Gastrocnemius medialis (tissue), 4 donors: ENCODE measurements at regions not wholly inside any gene's neighbourhood (a gene's known extent, or its start where the extent isn't known, plus 50 kb on each side); places are given as distances from the start of the nearest gene placed in this dataset.
"Not testable (repeated sequence)": the region's sequence is repeated elsewhere in the genome, so short reads cannot be mapped to it uniquely, and the experiment has no call there.

Source experiments
- ATAC-seq, 2 donors: fragments of 150-250 bp; one replicate each; pipeline ENCODE4 v1.9.1; 2016
- DNase-seq, 2 donors: peaks; one replicate each; pipeline ENCODE4 v3.0.0-alpha.2; 2019
- H3K27ac ChIP-seq, 4 donors: fragments of 200-600 bp; sonication (generic); 1 replicate in 1 of 4; 2 replicates in 3 of 4; pipeline ENCODE4 v1.5.1; 2016 to 2018; ENCODE audit warnings: mild to moderate bottlenecking in 2 of 4, moderate library complexity in 1 of 4
- H3K27me3 ChIP-seq, 3 donors: fragments of 200-600 bp; sonication (generic) in 2 of 3; 1 replicate in 1 of 3; 2 replicates in 2 of 3; pipeline versions ENCODE4 v1.5.1 to v1.6.0; 2016 to 2019; ENCODE audit warnings: mild to moderate bottlenecking in 1 of 3, moderate library complexity in 1 of 3
- H3K36me3 ChIP-seq, 2 donors: fragments of 200-600 bp; sonication (generic) in 1 of 2; one replicate each; pipeline ENCODE4 v1.5.1; 2017 to 2018
- H3K4me1 ChIP-seq, 2 donors: fragments of 200-600 bp; sonication (generic) in 1 of 2; one replicate each; pipeline ENCODE4 v1.5.1; 2016 to 2017; ENCODE audit warnings: mild to moderate bottlenecking in 2 of 2
- H3K4me3 ChIP-seq, 4 donors: fragments of 200-600 bp; sonication (generic) in 3 of 4; 1 replicate in 1 of 4; 2 replicates in 3 of 4; pipeline ENCODE4 v1.5.1; 2016 to 2019; ENCODE audit warnings: mild to moderate bottlenecking in 2 of 4
- H3K9me3 ChIP-seq, 3 donors: fragments of 200-600 bp; sonication (generic) in 2 of 3; 1 replicate in 1 of 3; 2 replicates in 2 of 3; pipeline ENCODE4 v1.5.1; 2016 to 2019
- CTCF ChIP-seq, 5 experiments: fragments of 450-650 bp in 3 of 5; fragments of 200-600 bp in 2 of 5; sonication (generic) in 2 of 5; IDR thresholded peaks in 4 of 5; conservative IDR thresholded peaks in 1 of 5; 1 replicate in 4 of 5; 2 replicates in 1 of 5; pipeline ENCODE4 v1.5.1; 2016 to 2019; ENCODE audit warnings: antibody characterized with exemption in 5 of 5, mild to moderate bottlenecking in 3 of 5, moderate library complexity in 3 of 5
- POLR2A ChIP-seq, 2 donors: fragments of 450-650 bp; IDR thresholded peaks; one replicate each; pipeline ENCODE4 v1.6.1; 2017; ENCODE audit warnings: antibody characterized with exemption in 2 of 2, mild to moderate bottlenecking in 2 of 2, moderate library complexity in 2 of 2
- in situ Hi-C, 4 donors: fragments of 200-750 bp; cut with MboI; loops; one replicate each; pipeline versions ENCODE4 v1.15.0 to v1.8.0; 2017; ENCODE audit warnings: low sequenced_read_pairs in 4 of 4
- intact Hi-C: fragments of 100-400 bp; cut with DNase I; formaldehyde crosslinking; loops from one replicate; pipeline ENCODE4 v1.15.1; 2023; ENCODE audit warnings: low total_unique reads

- no peaks in the 10 kb centered on the region for H3K4me1 ChIP-seq
- H3K27ac ChIP-seq = no peak overlapping the region
- H3K4me3 ChIP-seq = no peak overlapping the region
- ATAC-seq = no peak
- TF ChIP-seq CTCF (IDR thresholded peaks at IDR 0.05 in 4 of 5, conservative IDR thresholded peaks at IDR 0.05 in 1 of 5) (no peak), POLR2A (IDR thresholded peaks at IDR 0.05) (no peak)
- no peaks in the 10 kb centered on the region for H3K36me3 ChIP-seq
- in situ Hi-C loops = no loop called here
- H3K27me3 ChIP-seq = no peaks in the 10 kb centered on the region
- intact Hi-C loops = no loop called here
- H3K9me3 ChIP-seq = no peaks in the 10 kb centered on the region
- DNase-seq = no peak
These were observed 445.8 kb upstream of the ADGRB3 start for GRCh38 chr6:68189217-68189815.

- Histone ChIP-seq H3K36me3 (no peaks in the 10 kb centered on the region), H3K9me3 (no peaks in the 10 kb centered on the region), H3K27me3 (no peaks in the 10 kb centered on the region), H3K4me1 (no peaks in the 10 kb centered on the region), H3K27ac (no peak overlapping the region), H3K4me3 (no peak overlapping the region)
- no peak for ATAC-seq
- TF ChIP-seq CTCF (IDR thresholded peaks at IDR 0.05 in 4 of 5, conservative IDR thresholded peaks at IDR 0.05 in 1 of 5) (no peak), POLR2A (IDR thresholded peaks at IDR 0.05) (no peak)
- no peak for DNase-seq
- intact Hi-C loops (no loop called here), in situ Hi-C loops (no loop called here)
These were observed 448.2 kb upstream of the ADGRB3 start for GRCh38 chr6:68186870-68187269.

- no peak for DNase-seq
- Histone ChIP-seq H3K4me3 (no peak overlapping the region), H3K27me3 (no peaks in the 10 kb centered on the region), H3K4me1 (no peaks in the 10 kb centered on the region), H3K36me3 (no peaks in the 10 kb centered on the region), H3K27ac (no peak overlapping the region), H3K9me3 (no peaks in the 10 kb centered on the region)
- TF ChIP-seq POLR2A (IDR thresholded peaks at IDR 0.05) (no peak), CTCF (IDR thresholded peaks at IDR 0.05 in 4 of 5, conservative IDR thresholded peaks at IDR 0.05 in 1 of 5) (no peak)
- intact Hi-C loops = no loop called here
- in situ Hi-C loops = no loop called here
- no peak for ATAC-seq
These were observed 452.7 kb upstream of the ADGRB3 start for GRCh38 chr6:68182386-68182785.

- H3K27me3 ChIP-seq, H3K9me3 ChIP-seq, in situ Hi-C loops, ATAC-seq, H3K4me3 ChIP-seq, H3K4me1 ChIP-seq, DNase-seq, H3K36me3 ChIP-seq, H3K27ac ChIP-seq, intact Hi-C loops: not testable (repeated sequence)
These were observed 454.1 kb upstream of the ADGRB3 start for GRCh38 chr6:68181027-68181426.

- in situ Hi-C loops (no loop called here), intact Hi-C loops (no loop called here)
- no peak overlapping the region for H3K27ac ChIP-seq
- H3K36me3 ChIP-seq = no peaks in the 10 kb centered on the region
- DNase-seq (no peak), ATAC-seq (no peak)
- no peak overlapping the region for H3K4me3 ChIP-seq
- no peaks in the 10 kb centered on the region for H3K4me1 ChIP-seq
- H3K27me3 ChIP-seq = no peaks in the 10 kb centered on the region
- no peak for TF ChIP-seq CTCF (IDR thresholded peaks at IDR 0.05 in 4 of 5, conservative IDR thresholded peaks at IDR 0.05 in 1 of 5)
- TF ChIP-seq POLR2A (IDR thresholded peaks at IDR 0.05) = no peak
- no peaks in the 10 kb centered on the region for H3K9me3 ChIP-seq
These were observed 461.5 kb upstream of the ADGRB3 start for GRCh38 chr6:68173616-68174015.
